Vagina (tissue), 2 donors: ENCODE measurements at regions not wholly inside any gene's neighbourhood (a gene's known extent, or its start where the extent isn't known, plus 50 kb on each side); places are given as distances from the start of the nearest gene placed in this dataset.
A peak's percentile ranks its signal among the peaks of the same experiment; 100 is the strongest.

ENCODE experiments used
- DNase-seq, 2 donors: peaks; one replicate each; pipeline ENCODE4 v3.0.0-alpha.2; 2017; ENCODE audit errors: extremely low spot score in 2 of 2
- H3K27ac ChIP-seq: fragments of 200-600 bp; sonication (generic); one replicate; pipeline ENCODE4 v1.5.1; 2019
- H3K27me3 ChIP-seq: fragments of 200-600 bp; sonication (generic); one replicate; pipeline ENCODE4 v1.5.1; 2019
- H3K36me3 ChIP-seq, 2 donors: fragments of 200-600 bp; sonication (generic); one replicate each; pipeline ENCODE4 v1.5.1; 2017 to 2019
- H3K4me1 ChIP-seq: fragments of 200-600 bp; sonication (generic); one replicate; pipeline ENCODE4 v1.5.1; 2019
- H3K4me3 ChIP-seq, 2 donors: fragments of 200-600 bp; sonication (generic); 1 replicate in 1 of 2; 2 replicates in 1 of 2; pipeline ENCODE4 v1.5.1; 2016 to 2019
- H3K9me3 ChIP-seq: fragments of 200-600 bp; sonication (generic); one replicate; pipeline ENCODE4 v1.5.1; 2019
- CTCF ChIP-seq, 3 experiments: fragments of 450-650 bp in 2 of 3; fragments of 200-600 bp in 1 of 3; sonication (generic) in 1 of 3; IDR thresholded peaks; one replicate each; pipeline ENCODE4 v1.5.1; 2017 to 2019; ENCODE audit warnings: antibody characterized with exemption in 3 of 3, mild to moderate bottlenecking in 2 of 3, moderate library complexity in 2 of 3
- POLR2A ChIP-seq, 2 donors: fragments of 450-650 bp; IDR thresholded peaks; one replicate each; pipeline ENCODE4 v1.6.1; 2017; ENCODE audit warnings: antibody characterized with exemption in 2 of 2, mild to moderate bottlenecking in 2 of 2, moderate library complexity in 2 of 2
- POLR2AphosphoS5 ChIP-seq, 2 donors: sonication (generic); formaldehyde crosslinking; IDR thresholded peaks; one replicate each; pipeline ENCODE4 v1.9.0; 2017; ENCODE audit warnings: antibody characterized with exemption in 2 of 2, mild to moderate bottlenecking in 2 of 2, low read depth in 1 of 2; ENCODE audit not compliant: insufficient read depth in 1 of 2
- intact Hi-C: fragments of 100-400 bp; cut with DNase I; formaldehyde crosslinking; loops from one replicate; pipeline ENCODE4 v1.15.1; 2023

- H3K27me3 ChIP-seq = no peaks in the 10 kb centered on the region
- no peak overlapping the region for H3K4me3 ChIP-seq
- no peaks in the 10 kb centered on the region for H3K9me3 ChIP-seq
- intact Hi-C loops = no loop called here
- no peak for DNase-seq
- no peaks in the 10 kb centered on the region for H3K4me1 ChIP-seq
- H3K27ac ChIP-seq = no peak overlapping the region
- no peaks in the 10 kb centered on the region for H3K36me3 ChIP-seq
- TF ChIP-seq CTCF (IDR thresholded peaks at IDR 0.05) = no peak
- TF ChIP-seq POLR2A (IDR thresholded peaks at IDR 0.05) = no peak
- TF ChIP-seq POLR2AphosphoS5 (IDR thresholded peaks at IDR 0.05; ENCODE audit: insufficient read depth in 1 of 2, low read depth in 1 of 2) = no peak
These were observed 78.1 kb upstream of the PRICKLE2 start for GRCh38 chr3:64303401-64303800.

- Histone ChIP-seq H3K27me3 (no peaks in the 10 kb centered on the region), H3K27ac (peak overlapping the region; percentile 10), H3K4me1 (no peaks in the 10 kb centered on the region), H3K9me3 (no peaks in the 10 kb centered on the region), H3K4me3 (no peak overlapping the region), H3K36me3 (no peaks in the 10 kb centered on the region)
- DNase-seq = no peak
- intact Hi-C loops = no loop called here
- TF ChIP-seq POLR2AphosphoS5 (IDR thresholded peaks at IDR 0.05; ENCODE audit: insufficient read depth in 1 of 2, low read depth in 1 of 2) = no peak
These were observed 76.2 kb upstream of the PRICKLE2 start for GRCh38 chr3:64301476-64301875.

- no peaks in the 10 kb centered on the region for H3K27me3 ChIP-seq
- H3K36me3 ChIP-seq = no peaks in the 10 kb centered on the region
- no peaks in the 10 kb centered on the region for H3K9me3 ChIP-seq
- H3K4me3 ChIP-seq = no peak overlapping the region
- TF ChIP-seq POLR2AphosphoS5 (IDR thresholded peaks at IDR 0.05; ENCODE audit: insufficient read depth in 1 of 2, low read depth in 1 of 2) = no peak
- peaks cover 1% of the 10 kb centered on the region for H3K4me1 ChIP-seq
- DNase-seq = no peak
- no peak overlapping the region for H3K27ac ChIP-seq
- intact Hi-C loops = no loop called here
These were observed 75.6 kb upstream of the PRICKLE2 start for GRCh38 chr3:64300790-64301423.

- DNase-seq = no peak
- H3K36me3 ChIP-seq = no peaks in the 10 kb centered on the region
- H3K9me3 ChIP-seq = no peaks in the 10 kb centered on the region
- intact Hi-C loops = loop anchor here (5.0 kb wide), 1 partner anchor 1893 kb away; no protein-coding TSS in a partner anchor
- TF ChIP-seq POLR2A (IDR thresholded peaks at IDR 0.05) (no peak), POLR2AphosphoS5 (IDR thresholded peaks at IDR 0.05; ENCODE audit: insufficient read depth in 1 of 2, low read depth in 1 of 2) (no peak), CTCF (IDR thresholded peaks at IDR 0.05) (no peak)
- H3K27me3 ChIP-seq = no peaks in the 10 kb centered on the region
- H3K27ac ChIP-seq = no peak overlapping the region
- peaks cover 11% of the 10 kb centered on the region for H3K4me1 ChIP-seq
- no peak overlapping the region for H3K4me3 ChIP-seq
These were observed 73.9 kb upstream of the PRICKLE2 start for GRCh38 chr3:64299206-64299605.

GRCh38 chr3:64297563-64297962 lies 72.3 kb upstream of the PRICKLE2 start:
- Histone ChIP-seq H3K36me3 (no peaks in the 10 kb centered on the region), H3K27ac (no peak overlapping the region), H3K4me1 (peaks cover 14% of the 10 kb centered on the region), H3K9me3 (no peaks in the 10 kb centered on the region), H3K27me3 (no peaks in the 10 kb centered on the region), H3K4me3 (no peak overlapping the region)
- DNase-seq = no peak
- TF ChIP-seq POLR2A (IDR thresholded peaks at IDR 0.05) (no peak), CTCF (IDR thresholded peaks at IDR 0.05) (no peak), POLR2AphosphoS5 (IDR thresholded peaks at IDR 0.05; ENCODE audit: insufficient read depth in 1 of 2, low read depth in 1 of 2) (no peak)
- intact Hi-C loops = loop anchor here (5.0 kb wide), 1 partner anchor 1895 kb away; no protein-coding TSS in a partner anchor

- no peak for DNase-seq
- Histone ChIP-seq H3K36me3 (no peaks in the 10 kb centered on the region), H3K4me3 (no peak overlapping the region), H3K27ac (peak overlapping the region; percentile 45), H3K27me3 (no peaks in the 10 kb centered on the region), H3K4me1 (peaks cover 32% of the 10 kb centered on the region), H3K9me3 (no peaks in the 10 kb centered on the region)
- intact Hi-C loops = loop anchor here (5.0 kb wide), 1 partner anchor 1897 kb away; no protein-coding TSS in a partner anchor
- no peak for TF ChIP-seq CTCF (IDR thresholded peaks at IDR 0.05)
- TF ChIP-seq POLR2A (IDR thresholded peaks at IDR 0.05) = no peak
- peak in 1 of 2 donors; percentile 61 for TF ChIP-seq POLR2AphosphoS5 (IDR thresholded peaks at IDR 0.05; ENCODE audit: insufficient read depth in 1 of 2, low read depth in 1 of 2)
These were observed 70.3 kb upstream of the PRICKLE2 start for GRCh38 chr3:64295594-64295993.
